Activated B cell treated with CpG ODN at 0.5 μM for 24 hours (primary cell): ENCODE measurements at regions not wholly inside any gene's neighbourhood (a gene's known extent, or its start where the extent isn't known, plus 50 kb on each side); places are given as distances from the start of the nearest gene placed in this dataset.

ENCODE experiments used
- ATAC-seq: fragments of 200-7000 bp; cut with Tn5 transposase; one replicate; pipeline ENCODE4 v1.10.0; 2021; ENCODE audit warnings: low read depth, mild to moderate bottlenecking, moderate library complexity
- CTCF ChIA-PET: fragments of 350-600 bp; sonication (Branson Sonifier 250); formaldehyde crosslinking; loops from one replicate; lab custom pipeline; 2021; ENCODE audit warnings: antibody characterized with exemption; lab: Charles Lee
- POLR2A ChIA-PET: fragments of 350-600 bp; sonication (Branson Sonifier 250); formaldehyde crosslinking; loops from one replicate; lab custom pipeline; 2021; ENCODE audit warnings: antibody characterized with exemption; lab: Charles Lee
- DNase-seq: peaks from one replicate; pipeline ENCODE4 v3.0.0; 2022
- H3K27ac Mint-ChIP-seq: one replicate; pipeline ENCODE4 v1.8.0; 2020; ENCODE audit warnings: mixed read lengths
- H3K27me3 Mint-ChIP-seq: one replicate; pipeline ENCODE4 v1.8.0; 2021; ENCODE audit warnings: mixed read lengths
- H3K36me3 Mint-ChIP-seq: one replicate; pipeline ENCODE4 v1.8.0; 2021; ENCODE audit warnings: low read depth, mixed read lengths
- H3K4me1 Mint-ChIP-seq: one replicate; pipeline ENCODE4 v1.8.0; 2021; ENCODE audit warnings: mixed read lengths
- H3K4me3 Mint-ChIP-seq: one replicate; pipeline ENCODE4 v1.8.0; 2020; ENCODE audit warnings: mild to moderate bottlenecking, mixed read lengths
- H3K9me3 Mint-ChIP-seq: one replicate; pipeline ENCODE4 v1.8.0; 2020; ENCODE audit warnings: mixed read lengths
- CTCF ChIP-seq: fragments of 200-600 bp; IDR thresholded peaks from one replicate; pipeline ENCODE4 v1.8.0; 2022; ENCODE audit warnings: antibody characterized with exemption, mild to moderate bottlenecking
- intact Hi-C: fragments of 100-400 bp; cut with micrococcal nuclease; formaldehyde crosslinking; loops from one replicate; pipeline ENCODE4 v1.15.1; 2024

GRCh38 chr7:45450571-45451204, 123.5 kb upstream of the ADCY1 start:
- intact Hi-C loops, result no loop called here
- POLR2A ChIA-PET, result no interaction called here
- Mint-ChIP-seq H3K27me3 (peaks cover 8% of the 10 kb centered on the region), H3K36me3 (no peaks in the 10 kb centered on the region), H3K4me1 (no peaks in the 10 kb centered on the region), H3K27ac (no peak overlapping the region), H3K9me3 (no peaks in the 10 kb centered on the region), H3K4me3 (no peak overlapping the region)
- CTCF ChIA-PET, result no interaction called here
- ATAC-seq (no peak), DNase-seq (no peak)
- TF ChIP-seq CTCF, result no peak

- Mint-ChIP-seq H3K9me3 (no peaks in the 10 kb centered on the region), H3K36me3 (no peaks in the 10 kb centered on the region), H3K4me1 (no peaks in the 10 kb centered on the region), H3K4me3 (no peak overlapping the region), H3K27me3 (peaks cover 8% of the 10 kb centered on the region), H3K27ac (no peak overlapping the region)
- ChIA-PET CTCF (no interaction called here), POLR2A (no interaction called here)
- no peak for ATAC-seq
- intact Hi-C loops, result no loop called here
- no peak for TF ChIP-seq CTCF
- DNase-seq, result no peak
Measured at GRCh38 chr7:45451342-45452035, 122.7 kb upstream of the ADCY1 start.

- Mint-ChIP-seq H3K27ac (no peak overlapping the region), H3K27me3 (peaks cover 8% of the 10 kb centered on the region), H3K4me1 (no peaks in the 10 kb centered on the region), H3K4me3 (no peak overlapping the region), H3K36me3 (no peaks in the 10 kb centered on the region), H3K9me3 (no peaks in the 10 kb centered on the region)
- ChIA-PET CTCF (no interaction called here), POLR2A (no interaction called here)
- ATAC-seq, result no peak
- DNase-seq, result no peak
- intact Hi-C loops, result no loop called here
- TF ChIP-seq CTCF, result no peak
Measured at GRCh38 chr7:45454771-45455170, 119.4 kb upstream of the ADCY1 start.

- H3K27me3 Mint-ChIP-seq, result peaks cover 8% of the 10 kb centered on the region
- intact Hi-C loops, result no loop called here
- H3K36me3 Mint-ChIP-seq, result no peaks in the 10 kb centered on the region
- DNase-seq (no peak), ATAC-seq (no peak)
- CTCF ChIA-PET, result no interaction called here
- no peaks in the 10 kb centered on the region for H3K9me3 Mint-ChIP-seq
- H3K4me3 Mint-ChIP-seq, result no peak overlapping the region
- no peak for TF ChIP-seq CTCF
- no peak overlapping the region for H3K27ac Mint-ChIP-seq
- no peaks in the 10 kb centered on the region for H3K4me1 Mint-ChIP-seq
- POLR2A ChIA-PET, result no interaction called here
Measured at GRCh38 chr7:45455662-45456061, 118.5 kb upstream of the ADCY1 start.

- Mint-ChIP-seq H3K27me3 (peaks cover 8% of the 10 kb centered on the region), H3K27ac (no peak overlapping the region), H3K4me1 (no peaks in the 10 kb centered on the region), H3K9me3 (no peaks in the 10 kb centered on the region), H3K4me3 (no peak overlapping the region), H3K36me3 (no peaks in the 10 kb centered on the region)
- no peak for ATAC-seq
- no peak for DNase-seq
- intact Hi-C loops, result no loop called here
- POLR2A ChIA-PET, result no interaction called here
- CTCF ChIA-PET, result no interaction called here
- TF ChIP-seq CTCF, result no peak
Measured at GRCh38 chr7:45456105-45456504, 118.1 kb upstream of the ADCY1 start.
